ENCODE measurements at regions not wholly inside any gene's neighbourhood (a gene's known extent, or its start where the extent isn't known, plus 50 kb on each side); places are given as distances from the start of the nearest gene placed in this dataset.

GRCh38 chr1:37127254-37127748 is 93.0 kb upstream of the GRIK3 start:
- Histone ChIP-seq H3K9me3 (ENCODE audit: control insufficient read depth in 1 of 2, insufficient read depth in 1 of 2, low read depth in 1 of 2, low read length in 2 of 2) (no peaks in the 10 kb centered on the region), H4K20me1 (ENCODE audit: insufficient read depth) (no peaks in the 10 kb centered on the region), H3K36me3 (ENCODE audit: control insufficient read depth in 1 of 2, insufficient read depth in 2 of 2, low read length in 2 of 2) (no peaks in the 10 kb centered on the region), H3K9me2 (ENCODE audit: insufficient read depth) (no peaks in the 10 kb centered on the region), H3K27ac (ENCODE audit: low read depth, low read length) (no peak overlapping the region), H3K9ac (ENCODE audit: low read length) (no peak overlapping the region), H2AFZ (ENCODE audit: low read depth, low read length, poor library complexity, severe bottlenecking) (no peak overlapping the region), H3K4me1 (ENCODE audit: control insufficient read depth in 1 of 2, insufficient read depth in 2 of 2, low read length in 2 of 2) (no peaks in the 10 kb centered on the region), H3K4me3 (replicated peaks in 1 of 2; ENCODE audit: low read depth in 1 of 2, low read length in 2 of 2) (no peak overlapping the region), H3K27me3 (ENCODE audit: insufficient read depth, low read length) (peaks cover 33% of the 10 kb centered on the region), H3K4me2 (ENCODE audit: low read length) (no peak overlapping the region), H3K79me2 (ENCODE audit: insufficient read depth, low read length) (no peaks in the 10 kb centered on the region)
- ATAC-seq (no peak), DNase-seq (ENCODE audit: low read depth, low spot score) (no peak)
- intact Hi-C loops (cut with micrococcal nuclease): no loop called here
- ChIA-PET POLR2A (no interaction called here), RAD21 (ENCODE audit: low non-redundant PET in 1 of 2, low total read pairs in 2 of 2, uncharacterized antibody in 2 of 2, unreplicated experiment in 2 of 2) (no interaction called here), CTCF (no interaction called here)
- TF ChIP-seq RAD21 (IDR thresholded peaks at IDR 0.05; ENCODE audit: low read depth) (no peak), FOSL1 (IDR thresholded peaks at IDR 0.05; ENCODE audit: low read depth) (no peak), POLR2A (IDR thresholded peaks at IDR 0.05; ENCODE audit: borderline replicate concordance, extremely low read depth, insufficient read depth, insufficient read length) (no peak), ATF3 (IDR thresholded peaks at IDR 0.05) (no peak), YY1 (IDR thresholded peaks at IDR 0.05; ENCODE audit: extremely low read depth, insufficient replicate concordance, low read depth, low read length) (no peak), EGR1 (IDR thresholded peaks at IDR 0.05; ENCODE audit: low read depth) (no peak), EZH2 (IDR thresholded peaks at IDR 0.05) (no peak), CTCF (IDR thresholded peaks at IDR 0.05 in 2 of 3, conservative IDR thresholded peaks at IDR 0.05 in 1 of 3; ENCODE audit: borderline replicate concordance in 1 of 3, insufficient read depth in 1 of 3, low read depth in 2 of 3, low read length in 2 of 3) (no peak), ELF1 (IDR thresholded peaks at IDR 0.05; ENCODE audit: borderline replicate concordance, low read depth) (no peak), POLR2AphosphoS5 (IDR thresholded peaks at IDR 0.05; ENCODE audit: low read depth, low read length) (no peak), SIN3A (IDR thresholded peaks at IDR 0.05; ENCODE audit: low read depth) (no peak), ZNF274 (IDR thresholded peaks at IDR 0.05; ENCODE audit: low read depth, low read length) (no peak), CBX3 (IDR thresholded peaks at IDR 0.05; ENCODE audit: low read depth) (no peak), ZFX (IDR thresholded peaks at IDR 0.05) (no peak)
- BruUV-seq (replicated peaks): no TSS peak

All from HCT116 (cell line).